A673 (cell line): ENCODE measurements at regions not wholly inside any gene's neighbourhood (a gene's known extent, or its start where the extent isn't known, plus 50 kb on each side); places are given as distances from the start of the nearest gene placed in this dataset.

Experiments used
- BruUV-seq: library from RNA; stranded (reverse); fragments of 400-500 nt; replicated peaks from 2 replicates; lab custom pipeline; 2021; lab: Mats Ljungman, UMichigan
- CTCF ChIA-PET: fragments of 300-600 bp; sonication (Branson Sonifier 250); formaldehyde crosslinking; loops from one replicate; lab custom pipeline; 2022; ENCODE audit warnings: antibody characterized with exemption; lab: Charles Lee
- POLR2A ChIA-PET: fragments of 300-600 bp; sonication (Branson Sonifier 250); formaldehyde crosslinking; loops from one replicate; lab custom pipeline; 2022; ENCODE audit warnings: antibody characterized with exemption; ENCODE audit not compliant: low non-redundant PET; lab: Charles Lee
- DNase-seq: peaks from one replicate; pipeline ENCODE4 v3.0.0-alpha.2; 2015; ENCODE audit warnings: low spot score
- H3K27ac ChIP-seq: fragments of 200-600 bp; sonication (generic); 2 replicates; pipeline ENCODE4 v1.5.1; 2016; ENCODE audit warnings: mixed run types, low read depth, mild to moderate bottlenecking, mixed read lengths, antibody characterized with exemption, low read length; ENCODE audit not compliant: poor library complexity, severe bottlenecking
- H3K27me3 ChIP-seq: fragments of 200-600 bp; sonication (generic); replicated peaks from 2 replicates; pipeline ENCODE4 v1.6.1; 2017; ENCODE audit warnings: mixed run types, low read depth, mild to moderate bottlenecking, mixed read lengths, antibody characterized with exemption, low read length; ENCODE audit not compliant: insufficient read depth, poor library complexity
- H3K36me3 ChIP-seq: fragments of 200-600 bp; sonication (generic); 2 replicates; pipeline ENCODE4 v1.6.1; 2016; ENCODE audit warnings: mixed run types, mild to moderate bottlenecking, mixed read lengths, antibody characterized with exemption, low read length; ENCODE audit not compliant: insufficient read depth, poor library complexity, severe bottlenecking
- H3K4me1 ChIP-seq: fragments of 200-600 bp; sonication (generic); 2 replicates; pipeline ENCODE4 v1.6.1; 2017; ENCODE audit warnings: mixed run types, mild to moderate bottlenecking, mixed read lengths, antibody characterized with exemption, low read length; ENCODE audit not compliant: insufficient read depth, poor library complexity, severe bottlenecking
- H3K4me3 ChIP-seq: fragments of 200-600 bp; sonication (generic); 2 replicates; pipeline ENCODE4 v1.5.1; 2016; ENCODE audit warnings: low read depth, mixed run types, mild to moderate bottlenecking, mixed read lengths, low read length; ENCODE audit not compliant: poor library complexity, severe bottlenecking
- H3K9me3 ChIP-seq: fragments of 200-600 bp; sonication (generic); 2 replicates; pipeline ENCODE4 v1.6.1; 2016; ENCODE audit warnings: mixed run types, low read depth, mild to moderate bottlenecking, mixed read lengths, antibody characterized with exemption, low read length; ENCODE audit not compliant: poor library complexity, severe bottlenecking
- EZH2 ChIP-seq: fragments of 200-600 bp; sonication (generic); IDR thresholded peaks from 2 replicates; pipeline ENCODE4 v1.6.1; 2017; ENCODE audit warnings: borderline replicate concordance, low read depth, mild to moderate bottlenecking, mixed read lengths, antibody characterized with exemption, low read length; ENCODE audit not compliant: poor library complexity, severe bottlenecking
- intact Hi-C: fragments of 100-400 bp; cut with micrococcal nuclease; formaldehyde crosslinking; loops from one replicate; pipeline ENCODE4 v1.10.0; 2022; ENCODE audit not compliant: unreplicated experiment
- TF ChIP-seq, protein P1 (sequence below): fragments of 300-800, 200-600 bp; sonication (generic); conservative IDR thresholded peaks from 2 replicates; pipeline ENCODE4 v1.5.1; 2017; ENCODE audit warnings: low read depth, mild to moderate bottlenecking, antibody characterized with exemption, low read length, moderate library complexity, mixed read lengths

DNA sequence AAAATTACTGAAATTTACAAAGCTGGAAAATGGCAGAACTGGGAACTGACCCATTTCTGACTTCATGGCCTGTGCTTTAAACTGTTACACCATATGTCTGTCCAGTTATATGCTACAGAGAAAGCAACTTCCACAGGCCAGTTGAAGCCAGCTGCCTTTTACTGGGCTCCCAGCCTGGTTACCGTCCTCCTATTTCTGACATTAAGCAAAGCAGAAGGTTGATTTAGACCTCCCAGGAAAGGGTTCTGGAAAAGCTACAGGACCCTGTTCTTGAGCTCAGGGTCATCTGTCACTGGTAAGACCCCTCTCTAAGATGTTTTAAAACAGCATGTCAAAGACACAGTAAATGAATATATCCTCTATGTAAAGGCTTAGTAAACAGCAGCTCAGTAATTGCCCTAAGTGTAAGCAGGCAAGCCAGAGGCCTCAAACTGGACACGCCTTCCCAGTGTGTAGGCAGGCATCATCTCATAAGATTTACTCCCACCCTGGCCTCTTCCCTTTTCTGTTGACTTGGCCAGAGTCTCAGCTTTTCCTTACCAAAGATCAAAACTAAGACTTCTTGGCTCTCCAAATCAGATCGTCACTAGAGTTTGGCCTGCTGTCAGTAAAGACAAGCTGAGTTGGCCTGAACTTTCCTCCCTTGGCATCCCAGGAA, 55.4 kb upstream of the RNU6-8 start:
- Histone ChIP-seq H3K27me3 (no peaks in the 10 kb centered on the region), H3K36me3 (no peaks in the 10 kb centered on the region), H3K4me1 (peaks cover 12% of the 10 kb centered on the region), H3K27ac (no peak overlapping the region), H3K4me3 (no peak overlapping the region), H3K9me3 (peaks cover under 1% of the 10 kb centered on the region)
- no peak for DNase-seq
- ChIA-PET POLR2A (no interaction called here), CTCF (interaction anchor here (1.7 kb wide), 1 partner anchor 302 kb away, joined by 6 read pairs; no protein-coding TSS in a partner anchor)
- BruUV-seq: no TSS peak
- intact Hi-C loops: loop anchor here (5.0 to 10.0 kb wide), 3 partner anchors 209 to 1604 kb away; no protein-coding TSS in a partner anchor
- no peak for TF ChIP-seq EZH2
- TF ChIP-seq, protein P1, sequence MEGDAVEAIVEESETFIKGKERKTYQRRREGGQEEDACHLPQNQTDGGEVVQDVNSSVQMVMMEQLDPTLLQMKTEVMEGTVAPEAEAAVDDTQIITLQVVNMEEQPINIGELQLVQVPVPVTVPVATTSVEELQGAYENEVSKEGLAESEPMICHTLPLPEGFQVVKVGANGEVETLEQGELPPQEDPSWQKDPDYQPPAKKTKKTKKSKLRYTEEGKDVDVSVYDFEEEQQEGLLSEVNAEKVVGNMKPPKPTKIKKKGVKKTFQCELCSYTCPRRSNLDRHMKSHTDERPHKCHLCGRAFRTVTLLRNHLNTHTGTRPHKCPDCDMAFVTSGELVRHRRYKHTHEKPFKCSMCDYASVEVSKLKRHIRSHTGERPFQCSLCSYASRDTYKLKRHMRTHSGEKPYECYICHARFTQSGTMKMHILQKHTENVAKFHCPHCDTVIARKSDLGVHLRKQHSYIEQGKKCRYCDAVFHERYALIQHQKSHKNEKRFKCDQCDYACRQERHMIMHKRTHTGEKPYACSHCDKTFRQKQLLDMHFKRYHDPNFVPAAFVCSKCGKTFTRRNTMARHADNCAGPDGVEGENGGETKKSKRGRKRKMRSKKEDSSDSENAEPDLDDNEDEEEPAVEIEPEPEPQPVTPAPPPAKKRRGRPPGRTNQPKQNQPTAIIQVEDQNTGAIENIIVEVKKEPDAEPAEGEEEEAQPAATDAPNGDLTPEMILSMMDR: no peak

DNA sequence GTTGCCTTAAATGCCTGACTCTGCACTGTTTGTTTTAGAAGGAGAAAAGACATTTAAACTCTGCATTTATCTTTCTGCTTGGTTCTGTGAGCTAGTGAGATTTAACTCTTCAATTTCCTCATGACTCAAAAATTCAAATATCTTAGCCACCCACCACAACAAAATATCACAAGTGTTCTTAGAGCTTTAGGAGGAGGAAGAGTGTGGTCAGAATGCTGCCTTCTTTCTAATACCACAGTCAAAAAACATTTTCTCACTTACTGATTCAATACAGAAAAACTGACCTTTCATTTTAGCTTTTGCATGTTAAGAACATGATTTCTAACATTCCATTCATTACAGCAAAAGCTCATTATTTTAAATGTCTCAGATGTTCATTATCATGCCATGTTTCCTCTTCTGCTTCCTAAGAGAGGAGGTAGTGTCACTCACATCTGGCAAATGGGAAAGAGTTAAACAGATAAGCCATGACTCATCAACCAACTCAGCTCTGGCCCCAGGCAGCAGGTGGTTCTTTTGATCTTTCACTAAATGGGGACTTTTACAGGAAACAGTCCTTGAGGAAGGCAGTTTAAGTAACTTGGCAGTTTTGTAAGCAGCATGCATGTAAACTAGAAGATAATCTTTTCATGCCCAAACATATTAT, 56.4 kb upstream of the RNU6-8 start:
- H3K27me3 ChIP-seq: no peaks in the 10 kb centered on the region
- ChIA-PET CTCF (interaction anchor here (1.7 kb wide), 1 partner anchor 301 kb away, joined by 6 read pairs; no protein-coding TSS in a partner anchor), POLR2A (no interaction called here)
- peak; percentile 69 for DNase-seq
- no peaks in the 10 kb centered on the region for H3K36me3 ChIP-seq
- peaks cover 12% of the 10 kb centered on the region for H3K4me1 ChIP-seq
- no peak overlapping the region for H3K4me3 ChIP-seq
- no TSS peak for BruUV-seq
- intact Hi-C loops: loop anchor here (5.0 to 10.0 kb wide), 3 partner anchors 208 to 1605 kb away; no protein-coding TSS in a partner anchor
- H3K9me3 ChIP-seq: peaks cover 9% of the 10 kb centered on the region
- no peak overlapping the region for H3K27ac ChIP-seq
- no peak for TF ChIP-seq EZH2
- TF ChIP-seq, protein P1: no peak

DNA sequence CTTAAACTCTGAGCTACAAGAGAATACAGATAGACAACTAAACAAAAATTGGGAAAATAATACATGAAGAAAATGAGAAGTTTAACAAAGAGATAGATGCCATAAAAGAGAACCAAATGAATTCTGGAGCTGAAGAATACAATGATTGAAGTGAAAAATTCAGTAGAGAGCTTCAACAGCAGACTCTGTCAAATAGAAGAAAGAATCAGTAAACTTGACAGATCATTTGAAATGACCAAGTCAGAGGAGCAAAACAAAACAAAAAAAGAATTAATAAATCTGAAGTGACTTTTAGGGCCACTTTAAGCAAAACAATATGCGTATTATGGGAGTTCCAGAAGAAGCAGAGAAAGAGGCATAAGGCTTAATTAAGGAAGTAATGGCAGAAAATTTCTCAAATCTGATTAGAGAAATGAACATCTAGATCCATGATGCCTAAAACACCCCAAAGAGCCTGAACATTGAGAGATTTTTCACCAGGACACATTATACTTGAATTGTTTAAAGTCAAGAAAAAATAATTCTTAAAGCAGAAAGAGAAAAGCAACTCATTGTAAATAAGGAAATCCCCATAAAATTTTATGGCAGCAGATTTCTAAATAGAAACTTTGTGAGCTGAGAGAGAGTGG, 61.0 kb upstream of the RNU6-8 start:
- Histone ChIP-seq H3K4me1 (peaks cover 10% of the 10 kb centered on the region), H3K9me3 (peaks cover 9% of the 10 kb centered on the region), H3K36me3 (no peaks in the 10 kb centered on the region), H3K27ac (no peak overlapping the region), H3K4me3 (no peak overlapping the region), H3K27me3 (no peaks in the 10 kb centered on the region)
- no TSS peak for BruUV-seq
- ChIA-PET CTCF (no interaction called here), POLR2A (no interaction called here)
- DNase-seq: no peak
- intact Hi-C loops: no loop called here
- TF ChIP-seq EZH2: no peak
- TF ChIP-seq, protein P1: no peak
